K562 (cell line): ENCODE measurements at regions not wholly inside any gene's neighbourhood (a gene's known extent, or its start where the extent isn't known, plus 50 kb on each side); places are given as distances from the start of the nearest gene placed in this dataset.

Experiments used
- GABPB1 ChIP-seq: sonication (generic); formaldehyde crosslinking; IDR thresholded peaks from 2 replicates; pipeline ENCODE4 v1.8.0; 2022; ENCODE audit warnings: mild to moderate bottlenecking, missing genetic modification reagents
- SRF ChIP-seq, 2 experiments: fragments of 250-450, 450-650 bp in 1 of 2; sonication (Bioruptor Pico) in 1 of 2; sonication (generic) in 1 of 2; formaldehyde crosslinking; IDR thresholded peaks; 2 replicates each; pipeline versions ENCODE4 v1.5.0 to v1.5.1; 2020 to 2022; ENCODE audit warnings: mild to moderate bottlenecking in 1 of 2, missing genetic modification reagents in 1 of 2
- SRSF1 ChIP-seq: fragments of 200-400 bp; formaldehyde crosslinking; IDR thresholded peaks from 2 replicates; pipeline ENCODE4 v1.6.1; 2017; ENCODE audit warnings: mild to moderate bottlenecking, low read depth, low read length, moderate library complexity
- ZNF175 ChIP-seq: fragments of 200-800 bp; sonication (Bioruptor generic); IDR thresholded peaks from 2 replicates; pipeline ENCODE4 v1.6.1; 2016; ENCODE audit warnings: low read depth, mild to moderate bottlenecking, missing genetic modification characterization, missing compliant biosample characterization
- TF ChIP-seq, protein P1 (sequence below), 2 experiments: fragments of 450-650 bp; formaldehyde crosslinking in 1 of 2; IDR thresholded peaks; 2 replicates each; pipeline versions ENCODE4 v1.4.0 to v1.6.1; 2014 to 2020; ENCODE audit warnings: mild to moderate bottlenecking in 2 of 2, borderline replicate concordance in 1 of 2, low read depth in 1 of 2
- TF ChIP-seq, protein P2 (sequence below): fragments of 200-800 bp; sonication (Bioruptor generic); IDR thresholded peaks from 2 replicates; pipeline ENCODE4 v1.6.1; 2017; ENCODE audit warnings: missing genetic modification characterization, missing compliant biosample characterization
- TF ChIP-seq, protein P3 (sequence below): fragments of 450-650 bp; formaldehyde crosslinking; IDR thresholded peaks from 2 replicates; pipeline ENCODE4 v1.4.0; 2020; ENCODE audit warnings: mild to moderate bottlenecking, moderate library complexity
- TF ChIP-seq, protein P4 (sequence below): fragments of 250-450 bp; sonication (Bioruptor Pico); IDR thresholded peaks from 2 replicates; pipeline ENCODE4 v1.4.0; 2020
- TF ChIP-seq, protein P5 (sequence below): sonication (generic); formaldehyde crosslinking; IDR thresholded peaks from 2 replicates; pipeline ENCODE4 v1.8.1; 2023; ENCODE audit warnings: mild to moderate bottlenecking, missing genetic modification reagents
- TF ChIP-seq, protein P6 (sequence below): fragments of 450-650 bp; IDR thresholded peaks from 2 replicates; pipeline ENCODE4 v1.6.1; 2016; ENCODE audit warnings: missing biosample characterization, missing genetic modification characterization

DNA sequence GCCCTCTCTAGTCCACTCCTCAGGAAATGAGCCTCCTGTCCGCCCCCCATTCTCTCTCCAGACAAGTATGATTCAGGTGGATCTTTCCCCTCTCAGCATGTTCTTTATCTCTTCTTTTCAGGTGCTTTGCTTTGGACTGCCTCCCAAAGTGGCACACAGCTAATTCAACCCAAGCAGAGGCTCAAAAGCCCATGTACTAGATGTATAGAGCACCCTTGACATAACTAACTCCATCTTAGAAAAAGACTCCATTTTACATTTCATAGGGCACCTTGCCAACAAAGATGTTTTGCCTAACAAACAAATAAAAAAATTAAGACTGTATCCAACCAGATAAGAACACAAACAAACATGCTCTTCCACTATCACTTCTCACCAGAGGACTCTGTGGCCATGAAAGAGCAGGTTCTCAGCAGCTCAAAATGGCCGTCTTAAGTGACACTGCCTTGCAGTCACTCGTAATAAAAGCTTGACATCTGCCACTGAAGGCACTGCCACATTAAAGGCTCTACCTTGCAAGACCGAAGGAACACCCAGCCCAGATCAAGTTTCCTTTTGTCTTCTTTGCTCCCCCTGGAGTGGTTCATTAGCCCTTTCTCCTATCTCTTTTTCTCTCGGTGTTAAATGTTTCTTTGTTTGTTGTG lies 84.9 kb upstream of the TAB3 start (continued):
- no peak for TF ChIP-seq SRSF1
- TF ChIP-seq, protein P1, sequence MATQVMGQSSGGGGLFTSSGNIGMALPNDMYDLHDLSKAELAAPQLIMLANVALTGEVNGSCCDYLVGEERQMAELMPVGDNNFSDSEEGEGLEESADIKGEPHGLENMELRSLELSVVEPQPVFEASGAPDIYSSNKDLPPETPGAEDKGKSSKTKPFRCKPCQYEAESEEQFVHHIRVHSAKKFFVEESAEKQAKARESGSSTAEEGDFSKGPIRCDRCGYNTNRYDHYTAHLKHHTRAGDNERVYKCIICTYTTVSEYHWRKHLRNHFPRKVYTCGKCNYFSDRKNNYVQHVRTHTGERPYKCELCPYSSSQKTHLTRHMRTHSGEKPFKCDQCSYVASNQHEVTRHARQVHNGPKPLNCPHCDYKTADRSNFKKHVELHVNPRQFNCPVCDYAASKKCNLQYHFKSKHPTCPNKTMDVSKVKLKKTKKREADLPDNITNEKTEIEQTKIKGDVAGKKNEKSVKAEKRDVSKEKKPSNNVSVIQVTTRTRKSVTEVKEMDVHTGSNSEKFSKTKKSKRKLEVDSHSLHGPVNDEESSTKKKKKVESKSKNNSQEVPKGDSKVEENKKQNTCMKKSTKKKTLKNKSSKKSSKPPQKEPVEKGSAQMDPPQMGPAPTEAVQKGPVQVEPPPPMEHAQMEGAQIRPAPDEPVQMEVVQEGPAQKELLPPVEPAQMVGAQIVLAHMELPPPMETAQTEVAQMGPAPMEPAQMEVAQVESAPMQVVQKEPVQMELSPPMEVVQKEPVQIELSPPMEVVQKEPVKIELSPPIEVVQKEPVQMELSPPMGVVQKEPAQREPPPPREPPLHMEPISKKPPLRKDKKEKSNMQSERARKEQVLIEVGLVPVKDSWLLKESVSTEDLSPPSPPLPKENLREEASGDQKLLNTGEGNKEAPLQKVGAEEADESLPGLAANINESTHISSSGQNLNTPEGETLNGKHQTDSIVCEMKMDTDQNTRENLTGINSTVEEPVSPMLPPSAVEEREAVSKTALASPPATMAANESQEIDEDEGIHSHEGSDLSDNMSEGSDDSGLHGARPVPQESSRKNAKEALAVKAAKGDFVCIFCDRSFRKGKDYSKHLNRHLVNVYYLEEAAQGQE (IDR thresholded peaks at IDR 0.05; ENCODE audit: borderline replicate concordance) = no peak
- TF ChIP-seq, protein P1 (CRISPR knock-in tag; IDR thresholded peaks at IDR 0.05; ENCODE audit: low read depth) = no peak
- TF ChIP-seq, protein P2, sequence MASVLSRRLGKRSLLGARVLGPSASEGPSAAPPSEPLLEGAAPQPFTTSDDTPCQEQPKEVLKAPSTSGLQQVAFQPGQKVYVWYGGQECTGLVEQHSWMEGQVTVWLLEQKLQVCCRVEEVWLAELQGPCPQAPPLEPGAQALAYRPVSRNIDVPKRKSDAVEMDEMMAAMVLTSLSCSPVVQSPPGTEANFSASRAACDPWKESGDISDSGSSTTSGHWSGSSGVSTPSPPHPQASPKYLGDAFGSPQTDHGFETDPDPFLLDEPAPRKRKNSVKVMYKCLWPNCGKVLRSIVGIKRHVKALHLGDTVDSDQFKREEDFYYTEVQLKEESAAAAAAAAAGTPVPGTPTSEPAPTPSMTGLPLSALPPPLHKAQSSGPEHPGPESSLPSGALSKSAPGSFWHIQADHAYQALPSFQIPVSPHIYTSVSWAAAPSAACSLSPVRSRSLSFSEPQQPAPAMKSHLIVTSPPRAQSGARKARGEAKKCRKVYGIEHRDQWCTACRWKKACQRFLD (CRISPR knock-in tag) = peak; percentile 94
- TF ChIP-seq, protein P3, sequence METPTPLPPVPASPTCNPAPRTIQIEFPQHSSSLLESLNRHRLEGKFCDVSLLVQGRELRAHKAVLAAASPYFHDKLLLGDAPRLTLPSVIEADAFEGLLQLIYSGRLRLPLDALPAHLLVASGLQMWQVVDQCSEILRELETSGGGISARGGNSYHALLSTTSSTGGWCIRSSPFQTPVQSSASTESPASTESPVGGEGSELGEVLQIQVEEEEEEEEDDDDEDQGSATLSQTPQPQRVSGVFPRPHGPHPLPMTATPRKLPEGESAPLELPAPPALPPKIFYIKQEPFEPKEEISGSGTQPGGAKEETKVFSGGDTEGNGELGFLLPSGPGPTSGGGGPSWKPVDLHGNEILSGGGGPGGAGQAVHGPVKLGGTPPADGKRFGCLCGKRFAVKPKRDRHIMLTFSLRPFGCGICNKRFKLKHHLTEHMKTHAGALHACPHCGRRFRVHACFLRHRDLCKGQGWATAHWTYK (CRISPR knock-in tag) = peak; percentile 96
- TF ChIP-seq, protein P4, sequence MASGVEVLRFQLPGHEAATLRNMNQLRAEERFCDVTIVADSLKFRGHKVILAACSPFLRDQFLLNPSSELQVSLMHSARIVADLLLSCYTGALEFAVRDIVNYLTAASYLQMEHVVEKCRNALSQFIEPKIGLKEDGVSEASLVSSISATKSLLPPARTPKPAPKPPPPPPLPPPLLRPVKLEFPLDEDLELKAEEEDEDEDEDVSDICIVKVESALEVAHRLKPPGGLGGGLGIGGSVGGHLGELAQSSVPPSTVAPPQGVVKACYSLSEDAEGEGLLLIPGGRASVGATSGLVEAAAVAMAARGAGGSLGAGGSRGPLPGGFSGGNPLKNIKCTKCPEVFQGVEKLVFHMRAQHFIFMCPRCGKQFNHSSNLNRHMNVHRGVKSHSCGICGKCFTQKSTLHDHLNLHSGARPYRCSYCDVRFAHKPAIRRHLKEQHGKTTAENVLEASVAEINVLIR (CRISPR knock-in tag) = peak; percentile 42
- TF ChIP-seq SRF (CRISPR knock-in tag; IDR thresholded peaks at IDR 0.05) = no peak
- peak; percentile 75; the same call in 1 of the 2 replicates for TF ChIP-seq ZNF175 (CRISPR knock-in tag)
- TF ChIP-seq, protein P5, sequence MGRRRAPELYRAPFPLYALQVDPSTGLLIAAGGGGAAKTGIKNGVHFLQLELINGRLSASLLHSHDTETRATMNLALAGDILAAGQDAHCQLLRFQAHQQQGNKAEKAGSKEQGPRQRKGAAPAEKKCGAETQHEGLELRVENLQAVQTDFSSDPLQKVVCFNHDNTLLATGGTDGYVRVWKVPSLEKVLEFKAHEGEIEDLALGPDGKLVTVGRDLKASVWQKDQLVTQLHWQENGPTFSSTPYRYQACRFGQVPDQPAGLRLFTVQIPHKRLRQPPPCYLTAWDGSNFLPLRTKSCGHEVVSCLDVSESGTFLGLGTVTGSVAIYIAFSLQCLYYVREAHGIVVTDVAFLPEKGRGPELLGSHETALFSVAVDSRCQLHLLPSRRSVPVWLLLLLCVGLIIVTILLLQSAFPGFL (CRISPR knock-in tag) = no peak
- TF ChIP-seq, protein P6, sequence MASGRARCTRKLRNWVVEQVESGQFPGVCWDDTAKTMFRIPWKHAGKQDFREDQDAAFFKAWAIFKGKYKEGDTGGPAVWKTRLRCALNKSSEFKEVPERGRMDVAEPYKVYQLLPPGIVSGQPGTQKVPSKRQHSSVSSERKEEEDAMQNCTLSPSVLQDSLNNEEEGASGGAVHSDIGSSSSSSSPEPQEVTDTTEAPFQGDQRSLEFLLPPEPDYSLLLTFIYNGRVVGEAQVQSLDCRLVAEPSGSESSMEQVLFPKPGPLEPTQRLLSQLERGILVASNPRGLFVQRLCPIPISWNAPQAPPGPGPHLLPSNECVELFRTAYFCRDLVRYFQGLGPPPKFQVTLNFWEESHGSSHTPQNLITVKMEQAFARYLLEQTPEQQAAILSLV = peak; percentile 91
- no peak for TF ChIP-seq GABPB1 (CRISPR knock-in tag)
